Fibroblast of villous mesenchyme (primary cell): ENCODE measurements at regions not wholly inside any gene's neighbourhood (a gene's known extent, or its start where the extent isn't known, plus 50 kb on each side); places are given as distances from the start of the nearest gene placed in this dataset.

Experiments
- DNase-seq: peaks from one replicate; pipeline ENCODE4 v3.0.0-alpha.2; 2010; ENCODE audit warnings: low read depth
- H3K4me3 ChIP-seq: 2 replicates; pipeline ENCODE4 v1.5.1; 2011; ENCODE audit warnings: low read depth, mild to moderate bottlenecking, low read length
- TF ChIP-seq, protein P1 (sequence below): IDR thresholded peaks from 2 replicates; pipeline ENCODE4 v1.5.1; 2012; ENCODE audit warnings: low read depth, mild to moderate bottlenecking, low read length; ENCODE audit not compliant: insufficient read depth

DNA sequence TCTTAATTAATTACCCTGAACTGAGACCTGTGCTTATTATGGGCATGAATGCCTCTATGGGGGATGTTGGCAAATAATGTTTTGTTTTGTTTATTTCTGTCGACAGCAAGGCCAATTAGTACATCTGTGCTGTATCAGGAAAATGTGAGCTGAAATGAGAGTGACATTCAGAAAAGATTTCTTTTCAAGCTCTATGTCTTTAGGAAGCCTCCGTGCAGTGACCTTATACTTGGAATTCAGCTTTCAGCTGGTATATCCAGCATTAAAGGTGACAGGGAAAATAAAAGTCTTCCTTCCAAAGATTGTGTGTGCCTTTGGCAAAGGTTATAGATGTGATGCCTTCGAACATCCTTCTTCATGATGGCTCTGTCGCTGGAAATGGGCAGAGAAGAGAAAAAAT is 1061.1 kb downstream of the SORCS3 start:
- no peak overlapping the region for H3K4me3 ChIP-seq
- TF ChIP-seq, protein P1, sequence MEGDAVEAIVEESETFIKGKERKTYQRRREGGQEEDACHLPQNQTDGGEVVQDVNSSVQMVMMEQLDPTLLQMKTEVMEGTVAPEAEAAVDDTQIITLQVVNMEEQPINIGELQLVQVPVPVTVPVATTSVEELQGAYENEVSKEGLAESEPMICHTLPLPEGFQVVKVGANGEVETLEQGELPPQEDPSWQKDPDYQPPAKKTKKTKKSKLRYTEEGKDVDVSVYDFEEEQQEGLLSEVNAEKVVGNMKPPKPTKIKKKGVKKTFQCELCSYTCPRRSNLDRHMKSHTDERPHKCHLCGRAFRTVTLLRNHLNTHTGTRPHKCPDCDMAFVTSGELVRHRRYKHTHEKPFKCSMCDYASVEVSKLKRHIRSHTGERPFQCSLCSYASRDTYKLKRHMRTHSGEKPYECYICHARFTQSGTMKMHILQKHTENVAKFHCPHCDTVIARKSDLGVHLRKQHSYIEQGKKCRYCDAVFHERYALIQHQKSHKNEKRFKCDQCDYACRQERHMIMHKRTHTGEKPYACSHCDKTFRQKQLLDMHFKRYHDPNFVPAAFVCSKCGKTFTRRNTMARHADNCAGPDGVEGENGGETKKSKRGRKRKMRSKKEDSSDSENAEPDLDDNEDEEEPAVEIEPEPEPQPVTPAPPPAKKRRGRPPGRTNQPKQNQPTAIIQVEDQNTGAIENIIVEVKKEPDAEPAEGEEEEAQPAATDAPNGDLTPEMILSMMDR, result no peak
- DNase-seq, result no peak

DNA sequence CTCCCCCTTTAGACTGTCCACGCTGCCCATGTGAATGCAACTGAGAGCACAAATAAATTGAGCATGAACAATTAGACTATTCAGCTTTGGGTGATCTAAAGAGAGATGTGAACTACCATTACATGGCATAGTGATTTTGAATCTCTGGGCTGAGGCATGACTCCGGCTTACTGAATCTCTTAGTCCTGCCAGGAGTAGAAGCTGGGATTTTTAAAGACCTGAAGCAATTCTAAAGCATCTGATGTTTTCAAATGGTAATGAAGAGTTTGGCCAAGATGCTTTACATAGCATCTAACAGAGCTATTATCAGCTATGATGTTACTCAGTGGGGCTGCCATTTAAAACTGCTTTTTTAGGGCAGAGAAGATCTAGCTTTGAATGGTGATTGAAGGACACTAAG is 1059.1 kb downstream of the SORCS3 start:
- H3K4me3 ChIP-seq, result no peak overlapping the region
- TF ChIP-seq, protein P1, result no peak
- no peak for DNase-seq

DNA sequence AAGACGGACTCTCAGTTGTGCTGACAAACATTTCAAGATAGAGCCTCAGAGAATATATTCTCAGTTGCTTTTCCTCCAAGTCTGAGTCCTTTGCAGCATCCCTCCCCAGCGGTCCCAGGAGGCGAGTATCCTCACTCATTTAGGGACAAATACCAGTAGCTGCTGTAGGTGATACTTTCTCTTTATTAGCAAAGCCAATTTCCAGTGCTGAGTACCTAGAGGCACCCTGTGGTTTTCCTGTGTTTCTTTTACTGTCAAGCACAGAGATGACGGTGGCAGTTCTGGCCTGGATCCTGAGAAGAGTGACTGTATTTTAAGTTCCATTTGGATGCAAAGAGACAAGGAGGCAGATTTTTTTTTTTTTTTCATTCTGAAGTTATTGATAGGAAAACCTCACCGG is 1058.4 kb downstream of the SORCS3 start:
- TF ChIP-seq, protein P1, result no peak
- no peak for DNase-seq
- no peak overlapping the region for H3K4me3 ChIP-seq

DNA sequence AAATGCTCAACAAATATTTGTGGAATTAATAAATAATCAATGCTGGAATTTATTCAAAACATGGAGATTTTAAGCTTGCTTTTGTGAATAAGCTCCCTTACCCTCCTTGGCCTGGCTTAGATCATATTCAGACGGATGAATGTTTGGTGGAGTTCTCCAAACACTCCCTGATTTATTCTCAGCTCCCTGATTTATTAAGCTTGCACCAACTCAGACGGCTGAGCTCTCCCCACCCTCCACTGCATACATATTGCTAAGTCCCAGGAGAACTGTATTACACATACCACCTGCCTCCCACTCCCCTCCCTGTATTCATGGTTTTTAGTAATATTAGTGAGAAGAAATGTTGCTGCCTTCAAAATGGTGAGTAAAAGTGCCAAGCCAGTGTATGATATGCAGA is 1057.5 kb downstream of the SORCS3 start:
- DNase-seq, result no peak
- TF ChIP-seq, protein P1, result no peak
- no peak overlapping the region for H3K4me3 ChIP-seq

DNA sequence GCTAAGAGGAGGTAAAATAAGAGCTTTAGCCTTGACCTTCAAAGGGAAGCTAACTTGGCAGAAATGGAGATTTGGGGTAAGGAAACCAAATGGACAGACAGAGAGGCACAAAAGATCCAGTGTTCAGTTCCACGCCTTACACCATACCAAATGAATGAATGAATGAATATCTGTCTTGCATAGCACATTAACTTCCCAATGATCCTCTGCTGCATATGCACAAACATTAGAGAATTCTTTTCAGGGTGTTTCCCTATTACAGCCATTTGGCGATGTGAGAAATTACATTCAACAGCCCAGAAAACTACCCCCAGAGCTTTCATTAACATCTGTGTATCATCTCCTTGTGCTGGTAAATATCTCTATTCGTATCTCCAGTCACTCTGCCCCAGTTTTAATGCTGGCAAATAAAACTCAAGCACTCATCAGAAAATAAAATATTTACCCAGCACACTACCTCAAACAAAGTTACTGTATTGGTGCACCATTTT is 1056.2 kb downstream of the SORCS3 start:
- TF ChIP-seq, protein P1, result no peak
- DNase-seq, result no peak
- no peak overlapping the region for H3K4me3 ChIP-seq

DNA sequence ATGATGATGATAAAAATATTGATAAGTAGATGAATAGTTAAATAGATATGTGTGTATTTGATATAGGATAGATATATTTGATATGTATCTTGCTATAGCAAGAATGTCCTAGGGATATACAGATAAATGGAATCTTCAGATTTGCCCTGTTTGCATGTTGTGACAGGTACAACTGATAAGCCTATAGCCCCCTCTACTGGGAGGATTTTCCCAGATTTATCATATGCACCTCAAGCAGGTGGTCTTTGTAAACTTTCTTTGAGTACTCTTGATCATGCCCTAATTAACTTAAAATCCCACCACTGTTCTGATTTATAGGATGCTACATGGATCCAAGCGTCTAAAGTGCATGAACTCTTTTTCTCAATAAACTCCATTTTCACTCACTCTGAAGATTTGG is 1050.7 kb downstream of the SORCS3 start:
- TF ChIP-seq, protein P1, result no peak
- DNase-seq, result no peak
- H3K4me3 ChIP-seq, result no peak overlapping the region

DNA sequence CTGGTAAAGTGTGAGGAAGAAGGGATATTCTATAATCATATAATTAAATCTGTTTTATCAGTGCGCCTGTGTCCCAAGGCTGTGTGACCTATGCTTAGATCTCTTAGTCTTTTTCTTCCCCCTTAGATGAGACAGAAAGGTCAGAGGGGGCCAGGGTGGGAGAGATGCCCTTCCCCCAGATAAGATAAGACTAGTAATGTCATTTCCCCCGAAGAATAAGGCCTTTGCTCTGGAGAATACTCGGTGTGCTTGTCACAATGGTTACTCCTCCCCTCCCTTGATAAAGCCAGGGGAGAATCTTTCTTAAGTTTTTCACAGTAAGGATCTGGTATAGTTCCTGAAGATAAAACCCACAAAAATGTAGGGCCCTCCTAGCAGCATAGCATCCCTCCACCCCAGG is 1041.8 kb downstream of the SORCS3 start:
- DNase-seq, result no peak
- TF ChIP-seq, protein P1, result no peak
- no peak overlapping the region for H3K4me3 ChIP-seq
